ENCODE measurements at regions not wholly inside any gene's neighbourhood (a gene's known extent, or its start where the extent isn't known, plus 50 kb on each side); places are given as distances from the start of the nearest gene placed in this dataset.

GRCh38 chr12:46100551-46101484, 110.4 kb upstream of the SCAF11 start:
- Histone ChIP-seq H3K4me3 (no peak overlapping the region), H3K9me3 (no peaks in the 10 kb centered on the region), H3K27ac (no peak overlapping the region), H3K36me3 (no peaks in the 10 kb centered on the region), H3K4me1 (no peaks in the 10 kb centered on the region), H3K27me3 (ENCODE audit: low read depth) (no peaks in the 10 kb centered on the region)
- ATAC-seq (no peak), DNase-seq (no peak)
- intact Hi-C loops (cut with DNase I), result no loop called here
- TF ChIP-seq CTCF (IDR thresholded peaks at IDR 0.05), result no peak

- intact Hi-C loops (cut with DNase I), result no loop called here
- H3K9me3 ChIP-seq, result no peaks in the 10 kb centered on the region
- no peak overlapping the region for H3K27ac ChIP-seq
- no peak overlapping the region for H3K4me3 ChIP-seq
- no peaks in the 10 kb centered on the region for H3K36me3 ChIP-seq
- no peak for ATAC-seq
- no peak for TF ChIP-seq CTCF (IDR thresholded peaks at IDR 0.05)
- H3K4me1 ChIP-seq, result no peaks in the 10 kb centered on the region
- no peaks in the 10 kb centered on the region for H3K27me3 ChIP-seq (ENCODE audit: low read depth)
- no peak for DNase-seq
Measured at GRCh38 chr12:46089414-46090162, 99.2 kb upstream of the SCAF11 start.

- no peak overlapping the region for H3K4me3 ChIP-seq
- H3K27ac ChIP-seq, result no peak overlapping the region
- no peak for ATAC-seq
- intact Hi-C loops (cut with DNase I), result no loop called here
- no peak for DNase-seq
- H3K4me1 ChIP-seq, result no peaks in the 10 kb centered on the region
- H3K9me3 ChIP-seq, result no peaks in the 10 kb centered on the region
- H3K27me3 ChIP-seq (ENCODE audit: low read depth), result no peaks in the 10 kb centered on the region
- H3K36me3 ChIP-seq, result no peaks in the 10 kb centered on the region
- no peak for TF ChIP-seq CTCF (IDR thresholded peaks at IDR 0.05)
Measured at GRCh38 chr12:46087916-46088439, 97.6 kb upstream of the SCAF11 start.

- H3K4me1 ChIP-seq, result no peaks in the 10 kb centered on the region
- intact Hi-C loops (cut with DNase I), result no loop called here
- ATAC-seq, result no peak
Measured at GRCh38 chr12:46084666-46085631, 94.6 kb upstream of the SCAF11 start.

More at GRCh38 chr12:46084666-46085631, 94.6 kb upstream of the SCAF11 start:
- no peak for DNase-seq
- Histone ChIP-seq H3K27me3 (ENCODE audit: low read depth) (no peaks in the 10 kb centered on the region), H3K9me3 (no peaks in the 10 kb centered on the region), H3K36me3 (no peaks in the 10 kb centered on the region), H3K4me3 (no peak overlapping the region), H3K27ac (no peak overlapping the region)
- no peak for TF ChIP-seq CTCF (IDR thresholded peaks at IDR 0.05)

Measured in lower lobe of right lung (tissue), 2 donors.